SW480 (cell line): ENCODE measurements at regions not wholly inside any gene's neighbourhood (a gene's known extent, or its start where the extent isn't known, plus 50 kb on each side); places are given as distances from the start of the nearest gene placed in this dataset.

Source experiments
- DNase-seq: peaks from one replicate; pipeline ENCODE4 v3.0.0-alpha.2; 2016; ENCODE audit warnings: low spot score

GRCh38 chr10:124146483-124146882 lies 53.1 kb upstream of the CHST15 start:
- no peak for DNase-seq

- DNase-seq: no peak
These were observed 51.9 kb upstream of the CHST15 start for GRCh38 chr10:124145109-124145870.

- DNase-seq: no peak
These were observed 51.1 kb upstream of the CHST15 start for GRCh38 chr10:124144536-124144935.

GRCh38 chr10:124143721-124144120 lies 50.3 kb upstream of the CHST15 start:
- DNase-seq: no peak
